GM21717 (cell line): ENCODE measurements at regions not wholly inside any gene's neighbourhood (a gene's known extent, or its start where the extent isn't known, plus 50 kb on each side); places are given as distances from the start of the nearest gene placed in this dataset.
"Not testable (repeated sequence)": the region's sequence is repeated elsewhere in the genome, so short reads cannot be mapped to it uniquely, and the experiment has no call there.

Source experiments
- ATAC-seq: cut with Tn5 transposase; IDR thresholded peaks from one replicate; pipeline ENCODE4 v1.9.1; 2021; ENCODE audit warnings: mild to moderate bottlenecking, moderate library complexity; ENCODE audit not compliant: unreplicated experiment

- ATAC-seq: not testable (repeated sequence)
Measured at GRCh38 chr12:29029484-29029883, 119.6 kb upstream of the FAR2 start.

GRCh38 chr12:29030006-29030405, 119.1 kb upstream of the FAR2 start:
- no peak for ATAC-seq

GRCh38 chr12:29032446-29032845, 116.6 kb upstream of the FAR2 start:
- ATAC-seq: no peak

GRCh38 chr12:29033519-29033918, 115.6 kb upstream of the FAR2 start:
- no peak for ATAC-seq

GRCh38 chr12:29035112-29035511, 114.0 kb upstream of the FAR2 start:
- no peak for ATAC-seq

GRCh38 chr12:29039013-29039412, 110.1 kb upstream of the FAR2 start:
- ATAC-seq: no peak

GRCh38 chr12:29041621-29042020, 107.5 kb upstream of the FAR2 start:
- no peak for ATAC-seq

- ATAC-seq: no peak
Measured at GRCh38 chr12:29043069-29043468, 106.0 kb upstream of the FAR2 start.

GRCh38 chr12:29044799-29045198, 104.3 kb upstream of the FAR2 start:
- no peak for ATAC-seq

GRCh38 chr12:29048787-29049186, 100.3 kb upstream of the FAR2 start:
- ATAC-seq: no peak

- ATAC-seq: peak; percentile 80
Measured at GRCh38 chr12:29050503-29050902, 98.6 kb upstream of the FAR2 start.

GRCh38 chr12:29051221-29051620, 97.9 kb upstream of the FAR2 start:
- no peak for ATAC-seq

- ATAC-seq: peak; percentile 61
Measured at GRCh38 chr12:29053567-29053966, 95.5 kb upstream of the FAR2 start.

- no peak for ATAC-seq
Measured at GRCh38 chr12:29054858-29055663, 94.0 kb upstream of the FAR2 start.

GRCh38 chr12:29066011-29066588, 83.0 kb upstream of the FAR2 start:
- ATAC-seq: peak; percentile 66

GRCh38 chr12:29067430-29067829, 81.6 kb upstream of the FAR2 start:
- no peak for ATAC-seq

GRCh38 chr12:29070309-29070708, 78.8 kb upstream of the FAR2 start:
- ATAC-seq: no peak

GRCh38 chr12:29071099-29071498, 78.0 kb upstream of the FAR2 start:
- no peak for ATAC-seq

GRCh38 chr12:29072631-29073030, 76.4 kb upstream of the FAR2 start:
- ATAC-seq: no peak

- peak; percentile 87 for ATAC-seq
Measured at GRCh38 chr12:29073631-29074239, 75.3 kb upstream of the FAR2 start.

- ATAC-seq: no peak
Measured at GRCh38 chr12:29081101-29081500, 68.0 kb upstream of the FAR2 start.

- ATAC-seq: no peak
Measured at GRCh38 chr12:29082522-29082921, 66.6 kb upstream of the FAR2 start.
